Keratinocyte (primary cell): ENCODE measurements at regions not wholly inside any gene's neighbourhood (a gene's known extent, or its start where the extent isn't known, plus 50 kb on each side); places are given as distances from the start of the nearest gene placed in this dataset.

Experiments used
- DNase-seq: peaks from one replicate; pipeline ENCODE4 v3.0.0-alpha.2; 2011; ENCODE audit warnings: low read depth, missing footprints, low spot score
- FAIRE-seq: peaks from 2 replicates; lab custom pipeline; 2011; peaks lifted over from hg19 to GRCh38; lab: Jason Lieb, UNC
- H2AFZ ChIP-seq: 2 replicates; pipeline ENCODE4 v1.6.0; 2012; ENCODE audit warnings: low read length, control low read depth, inconsistent platforms; ENCODE audit not compliant: control insufficient read depth
- H3K27ac ChIP-seq: 2 replicates; pipeline ENCODE4 v1.5.1; 2011; ENCODE audit warnings: low read length; ENCODE audit not compliant: control insufficient read depth, insufficient read depth
- H3K27me3 ChIP-seq: 3 replicates; pipeline ENCODE4 v1.6.0; 2011; ENCODE audit warnings: low read length; ENCODE audit not compliant: control insufficient read depth, insufficient read depth; ENCODE audit errors: extremely low read depth
- H3K36me3 ChIP-seq, 2 experiments: 2 replicates in 1 of 2; 3 replicates in 1 of 2; pipeline ENCODE4 v1.5.1; 2011; ENCODE audit warnings: low read length in 2 of 2, mild to moderate bottlenecking in 1 of 2; ENCODE audit not compliant: control insufficient read depth in 2 of 2, insufficient read depth in 2 of 2; ENCODE audit errors: extremely low read depth in 1 of 2
- H3K4me1 ChIP-seq: 3 replicates; pipeline ENCODE4 v1.5.1; 2011; ENCODE audit warnings: low read length; ENCODE audit not compliant: control insufficient read depth, insufficient read depth; ENCODE audit errors: extremely low read depth
- H3K4me2 ChIP-seq: 3 replicates; pipeline ENCODE4 v1.6.0; 2011; ENCODE audit warnings: low read depth, low read length; ENCODE audit not compliant: control insufficient read depth, insufficient read depth; ENCODE audit errors: extremely low read depth
- H3K4me3 ChIP-seq, 3 experiments: fragments of 200-600 bp in 1 of 3; sonication (generic) in 1 of 3; 2 replicates in 2 of 3; 3 replicates in 1 of 3; pipeline ENCODE4 v1.5.1; 2011 to 2016; ENCODE audit warnings: low read length in 3 of 3, mild to moderate bottlenecking in 3 of 3, control low read depth in 2 of 3, inconsistent platforms in 1 of 3, low read depth in 1 of 3, mixed read lengths in 1 of 3, mixed run types in 1 of 3, moderate library complexity in 1 of 3; ENCODE audit not compliant: control insufficient read depth in 2 of 3, insufficient read depth in 2 of 3; ENCODE audit errors: extremely low read depth in 1 of 3
- H3K79me2 ChIP-seq: 2 replicates; pipeline ENCODE4 v1.6.0; 2012; ENCODE audit warnings: low read length; ENCODE audit not compliant: control insufficient read depth, insufficient read depth
- H3K9ac ChIP-seq: 3 replicates; pipeline ENCODE4 v1.6.0; 2011; ENCODE audit warnings: low read length; ENCODE audit not compliant: control insufficient read depth, insufficient read depth; ENCODE audit errors: extremely low read depth
- H3K9me1 ChIP-seq: 3 replicates; pipeline ENCODE4 v1.6.0; 2011; ENCODE audit warnings: low read length; ENCODE audit not compliant: control insufficient read depth, insufficient read depth; ENCODE audit errors: extremely low read depth
- H3K9me3 ChIP-seq: 2 replicates; pipeline ENCODE4 v1.5.1; 2012; ENCODE audit warnings: low read depth, low read length; ENCODE audit not compliant: control insufficient read depth
- H4K20me1 ChIP-seq: 3 replicates; pipeline ENCODE4 v1.6.0; 2011; ENCODE audit warnings: low read length; ENCODE audit not compliant: control insufficient read depth, insufficient read depth; ENCODE audit errors: extremely low read depth
- CTCF ChIP-seq, 3 experiments: IDR thresholded peaks in 1 of 3; conservative IDR thresholded peaks in 1 of 3; optimal IDR thresholded peaks in 1 of 3; 2 replicates in 2 of 3; 3 replicates in 1 of 3; pipeline versions ENCODE3 to v1.5.1; 2011; ENCODE audit warnings: low read length in 3 of 3, mild to moderate bottlenecking in 3 of 3, moderate library complexity in 2 of 3, control low read depth in 1 of 3, inconsistent platforms in 1 of 3; ENCODE audit not compliant: insufficient read depth in 2 of 3; ENCODE audit errors: extremely low read depth in 1 of 3
- EZH2 ChIP-seq: IDR thresholded peaks from one replicate; pipeline ENCODE4 v1.6.1; 2012; ENCODE audit warnings: inconsistent platforms, mild to moderate bottlenecking, low read length, moderate library complexity
- dilution Hi-C: fragments of 300-500 bp; cut with MboI; formaldehyde crosslinking; loops from one replicate; pipeline ENCODE4 v1.7.0; 2020; ENCODE audit warnings: low sequenced_read_pairs; ENCODE audit not compliant: extremely low pct_ligation_motif_present

- TF ChIP-seq CTCF (optimal IDR thresholded peaks at IDR 0.05 in 1 of 3, IDR thresholded peaks at IDR 0.05 in 1 of 3, conservative IDR thresholded peaks at IDR 0.05 in 1 of 3; ENCODE audit: extremely low read depth in 1 of 3, insufficient read depth in 2 of 3, low read length in 3 of 3), result no peak
- no peak for TF ChIP-seq EZH2
- H3K4me1 ChIP-seq, result peaks cover 12% of the 10 kb centered on the region
- no peak for DNase-seq
- FAIRE-seq, result no peak
- H3K9me3 ChIP-seq, result no peaks in the 10 kb centered on the region
- dilution Hi-C loops, result no loop called here
- H3K9ac ChIP-seq, result no peak overlapping the region
- no peaks in the 10 kb centered on the region for H3K9me1 ChIP-seq
- no peaks in the 10 kb centered on the region for H3K79me2 ChIP-seq
- no peak overlapping the region for H3K4me3 ChIP-seq
- H3K27me3 ChIP-seq, result no peaks in the 10 kb centered on the region
- H3K36me3 ChIP-seq, result no peaks in the 10 kb centered on the region
- H3K27ac ChIP-seq, result no peak overlapping the region
- H2AFZ ChIP-seq, result no peak overlapping the region
- no peak overlapping the region for H3K4me2 ChIP-seq
- no peaks in the 10 kb centered on the region for H4K20me1 ChIP-seq
Measured at GRCh38 chr6:14656649-14657048, 539.1 kb downstream of the CD83 start.

GRCh38 chr6:14658030-14658429 lies 540.5 kb downstream of the CD83 start:
- dilution Hi-C loops, result no loop called here
- peaks cover 7% of the 10 kb centered on the region for H3K4me1 ChIP-seq
- no peak overlapping the region for H2AFZ ChIP-seq
- H3K79me2 ChIP-seq, result no peaks in the 10 kb centered on the region
- no peak overlapping the region for H3K9ac ChIP-seq
- no peak overlapping the region for H3K27ac ChIP-seq
- no peaks in the 10 kb centered on the region for H4K20me1 ChIP-seq
- DNase-seq (no peak), FAIRE-seq (no peak)
- TF ChIP-seq CTCF (optimal IDR thresholded peaks at IDR 0.05 in 1 of 3, IDR thresholded peaks at IDR 0.05 in 1 of 3, conservative IDR thresholded peaks at IDR 0.05 in 1 of 3; ENCODE audit: extremely low read depth in 1 of 3, insufficient read depth in 2 of 3, low read length in 3 of 3) (no peak), EZH2 (no peak)
- no peaks in the 10 kb centered on the region for H3K27me3 ChIP-seq
- no peaks in the 10 kb centered on the region for H3K9me3 ChIP-seq
- no peaks in the 10 kb centered on the region for H3K9me1 ChIP-seq
- no peak overlapping the region for H3K4me2 ChIP-seq
- no peak overlapping the region for H3K4me3 ChIP-seq
- no peaks in the 10 kb centered on the region for H3K36me3 ChIP-seq
